ENCODE measurements at regions not wholly inside any gene's neighbourhood (a gene's known extent, or its start where the extent isn't known, plus 50 kb on each side); places are given as distances from the start of the nearest gene placed in this dataset.

GRCh38 chr3:7934362-7934761 lies 567.3 kb upstream of the LMCD1 start:
- no peak for TF ChIP-seq POLR2AphosphoS5 (IDR thresholded peaks at IDR 0.05; ENCODE audit: low read depth)
- no peak for TF ChIP-seq CTCF (IDR thresholded peaks at IDR 0.05; ENCODE audit: insufficient read depth, low read length)
- TF ChIP-seq GABPA (IDR thresholded peaks at IDR 0.05; ENCODE audit: low read depth): no peak

All from HL-60 (cell line).